Thymus (tissue), 11 donors: ENCODE measurements at regions not wholly inside any gene's neighbourhood (a gene's known extent, or its start where the extent isn't known, plus 50 kb on each side); places are given as distances from the start of the nearest gene placed in this dataset.
A peak's percentile ranks its signal among the peaks of the same experiment; 100 is the strongest.
"Not testable (repeated sequence)": the region's sequence is repeated elsewhere in the genome, so short reads cannot be mapped to it uniquely, and the experiment has no call there.

Source experiments
- DNase-seq, 9 donors: peaks; one replicate each; pipeline ENCODE4 v3.0.0-alpha.2; 2013; ENCODE audit warnings: low spot score in 9 of 9, low read depth in 6 of 9, missing footprints in 1 of 9
- H3K27ac ChIP-seq, 2 donors: one replicate each; pipeline ENCODE4 v1.5.1; 2013; ENCODE audit warnings: control low read depth in 1 of 2, low read depth in 1 of 2, low read length in 1 of 2, mild to moderate bottlenecking in 1 of 2, moderate library complexity in 1 of 2
- H3K27me3 ChIP-seq, 2 donors: one replicate each; pipeline ENCODE4 v1.5.1; 2013; ENCODE audit warnings: low read length in 1 of 2; ENCODE audit not compliant: control insufficient read depth in 2 of 2, insufficient read depth in 1 of 2
- H3K36me3 ChIP-seq, 2 donors: one replicate each; pipeline ENCODE4 v1.5.1; 2013; ENCODE audit warnings: low read length in 1 of 2, mild to moderate bottlenecking in 1 of 2, moderate library complexity in 1 of 2; ENCODE audit not compliant: control insufficient read depth in 2 of 2, insufficient read depth in 2 of 2
- H3K4me1 ChIP-seq, 2 donors: one replicate each; pipeline ENCODE4 v1.5.1; 2013; ENCODE audit warnings: low read length in 2 of 2; ENCODE audit not compliant: control insufficient read depth in 2 of 2, insufficient read depth in 2 of 2
- H3K4me3 ChIP-seq, 2 donors: one replicate each; pipeline ENCODE4 v1.5.1; 2013; ENCODE audit warnings: low read length in 2 of 2, control low read depth in 1 of 2, mild to moderate bottlenecking in 1 of 2
- H3K9me3 ChIP-seq, 2 donors: one replicate each; pipeline ENCODE4 v1.5.1; 2013; ENCODE audit warnings: low read length in 1 of 2, mild to moderate bottlenecking in 1 of 2; ENCODE audit not compliant: control insufficient read depth in 2 of 2, insufficient read depth in 1 of 2
- WGBS: extraction: QIAGEN DNeasy Blood & Tissue Kit; methylation state at CpG from one replicate; pipeline ENCODE4 v1.1.7; 2013; 5-methylcytosine and 5-hydroxymethylcytosine counted together
- donor health status: healthy.

DNA sequence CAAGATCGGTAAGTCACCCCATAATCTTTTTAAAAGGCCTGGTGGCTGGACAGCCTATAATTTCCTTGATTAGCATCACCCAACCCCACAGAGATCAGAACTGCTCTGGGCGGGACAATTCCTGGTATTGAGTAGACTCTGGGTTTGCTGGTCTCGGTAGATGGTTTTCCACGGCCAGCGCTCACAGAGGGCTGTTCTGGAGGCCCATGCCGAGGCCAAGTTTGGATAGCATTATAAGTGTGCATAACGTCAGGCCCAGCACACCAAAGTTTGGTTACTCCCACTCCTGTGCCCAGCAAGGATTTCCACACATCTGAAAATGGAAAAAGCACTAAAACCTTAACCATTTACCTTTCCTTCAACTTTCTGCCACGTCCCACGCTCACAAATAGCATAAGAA lies 104.7 kb upstream of the RREB1 start:
- WGBS = 99% methylated on average over 9 of the region's 9 CpGs
- no peak overlapping the region for H3K4me3 ChIP-seq
- DNase-seq = no peak
- no peaks in the 10 kb centered on the region for H3K36me3 ChIP-seq
- no peak overlapping the region for H3K27ac ChIP-seq
- no peaks in the 10 kb centered on the region for H3K9me3 ChIP-seq
- H3K4me1 ChIP-seq = no peaks in the 10 kb centered on the region
- H3K27me3 ChIP-seq = no peaks in the 10 kb centered on the region

- Histone ChIP-seq H3K36me3 (no peaks in the 10 kb centered on the region), H3K9me3 (no peaks in the 10 kb centered on the region), H3K27ac (no peak overlapping the region), H3K4me3 (no peak overlapping the region), H3K4me1 (no peaks in the 10 kb centered on the region), H3K27me3 (no peaks in the 10 kb centered on the region)
- WGBS = 98% methylated on average over 8 of the region's 8 CpGs
- no peak for DNase-seq
Measured at GRCh38 chr6:7004581-7005297, 103.0 kb upstream of the RREB1 start.

DNA sequence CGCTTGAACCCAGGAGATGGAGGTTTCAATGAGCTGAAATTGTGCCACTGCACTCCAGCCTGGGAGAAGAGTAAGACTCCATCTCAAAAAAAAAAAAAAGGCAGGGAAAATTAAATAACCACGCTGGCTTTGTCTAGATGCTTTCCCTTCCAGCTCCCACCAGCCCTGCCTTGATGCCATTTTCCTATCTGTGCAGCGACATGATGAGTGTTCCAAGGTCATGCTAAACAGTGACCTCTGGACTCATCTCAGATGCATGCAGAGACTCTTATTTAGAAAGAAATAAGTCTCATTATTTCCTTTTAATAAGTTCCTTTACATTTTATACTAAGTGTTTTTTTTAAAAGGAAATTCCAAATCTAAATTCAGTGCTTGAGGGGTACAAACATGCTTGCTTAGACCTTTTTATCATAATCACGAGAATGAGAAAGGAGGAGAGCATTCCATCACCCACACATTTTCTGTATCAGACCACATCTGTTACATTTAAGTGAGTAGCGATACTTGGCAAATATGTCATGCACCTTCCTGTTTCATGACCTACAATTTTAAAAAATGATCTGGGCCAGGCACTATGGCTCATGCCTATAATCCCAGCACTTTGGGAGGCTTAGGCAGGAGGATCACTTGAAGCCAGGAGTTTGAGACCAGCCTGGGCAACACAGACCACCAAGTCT lies 101.1 kb upstream of the RREB1 start:
- Histone ChIP-seq H3K4me3 (no peak overlapping the region), H3K36me3 (no peaks in the 10 kb centered on the region), H3K27me3 (no peaks in the 10 kb centered on the region), H3K27ac (no peak overlapping the region), H3K4me1 (no peaks in the 10 kb centered on the region), H3K9me3 (no peaks in the 10 kb centered on the region)
- DNase-seq = peak in 1 of 9 donors; percentile 13
- 90% methylated on average over 5 of the region's 5 CpGs for WGBS

DNA sequence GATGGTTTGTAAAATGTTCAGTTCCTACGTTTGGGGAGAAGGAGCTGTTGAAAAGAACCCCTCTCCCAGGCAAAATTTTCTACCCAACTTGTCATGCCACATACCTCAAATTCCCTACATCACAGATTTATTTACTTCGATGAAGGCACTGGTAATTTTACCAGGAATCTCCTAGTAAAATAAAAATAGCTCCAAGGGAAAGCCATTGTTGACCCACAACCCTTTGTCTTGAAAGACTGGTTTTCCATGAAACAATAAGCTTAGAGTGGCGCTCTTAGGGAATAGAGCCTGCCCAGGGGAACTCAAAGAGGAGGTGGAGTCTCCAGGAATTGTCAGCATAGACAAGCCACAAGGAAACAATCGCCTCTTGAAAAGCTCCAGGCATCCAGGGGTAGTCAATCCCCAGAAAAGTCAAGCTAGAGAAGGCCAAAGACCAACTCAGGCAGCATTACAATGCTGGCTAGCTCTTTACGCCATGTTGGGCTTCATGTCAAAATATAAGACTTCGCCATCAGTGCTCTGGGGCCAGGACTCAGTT lies 99.2 kb upstream of the RREB1 start:
- no peak for DNase-seq
- WGBS = 87% methylated on average over 6 of the region's 6 CpGs
- Histone ChIP-seq H3K4me1 (no peaks in the 10 kb centered on the region), H3K27me3 (no peaks in the 10 kb centered on the region), H3K9me3 (no peaks in the 10 kb centered on the region), H3K36me3 (no peaks in the 10 kb centered on the region), H3K27ac (no peak overlapping the region), H3K4me3 (no peak overlapping the region)

DNA sequence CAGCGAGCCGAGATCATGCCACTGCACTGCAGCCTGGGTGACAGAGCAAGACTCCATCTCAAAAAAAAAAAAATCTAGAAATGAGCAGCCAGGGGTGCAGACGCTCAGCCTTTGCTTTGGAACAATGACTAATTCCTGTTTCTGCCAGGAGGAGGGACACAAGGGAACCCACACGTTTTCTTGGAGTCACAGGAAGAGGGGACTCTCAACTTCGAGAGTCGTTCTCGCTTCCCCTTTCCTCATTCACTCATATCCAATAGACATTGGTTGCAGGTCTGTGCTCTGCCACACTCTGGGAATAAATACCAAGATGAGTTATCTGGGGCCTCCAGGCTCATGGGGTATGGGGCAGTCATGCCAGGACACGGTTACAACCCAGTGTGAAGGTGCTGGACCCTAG lies 91.5 kb upstream of the RREB1 start:
- Histone ChIP-seq H3K9me3 (no peaks in the 10 kb centered on the region), H3K4me1 (no peaks in the 10 kb centered on the region), H3K27ac (no peak overlapping the region), H3K4me3 (no peak overlapping the region), H3K36me3 (no peaks in the 10 kb centered on the region), H3K27me3 (no peaks in the 10 kb centered on the region)
- no peak for DNase-seq
- WGBS = 86% methylated on average over 8 of the region's 8 CpGs

GRCh38 chr6:7021301-7021700 lies 86.5 kb upstream of the RREB1 start:
- Histone ChIP-seq H3K27me3 (no peaks in the 10 kb centered on the region), H3K4me3 (no peak overlapping the region), H3K4me1 (no peaks in the 10 kb centered on the region), H3K27ac (no peak overlapping the region), H3K9me3 (no peaks in the 10 kb centered on the region), H3K36me3 (no peaks in the 10 kb centered on the region)
- 96% methylated on average over 2 of the region's 2 CpGs for WGBS
- DNase-seq = no peak

DNA sequence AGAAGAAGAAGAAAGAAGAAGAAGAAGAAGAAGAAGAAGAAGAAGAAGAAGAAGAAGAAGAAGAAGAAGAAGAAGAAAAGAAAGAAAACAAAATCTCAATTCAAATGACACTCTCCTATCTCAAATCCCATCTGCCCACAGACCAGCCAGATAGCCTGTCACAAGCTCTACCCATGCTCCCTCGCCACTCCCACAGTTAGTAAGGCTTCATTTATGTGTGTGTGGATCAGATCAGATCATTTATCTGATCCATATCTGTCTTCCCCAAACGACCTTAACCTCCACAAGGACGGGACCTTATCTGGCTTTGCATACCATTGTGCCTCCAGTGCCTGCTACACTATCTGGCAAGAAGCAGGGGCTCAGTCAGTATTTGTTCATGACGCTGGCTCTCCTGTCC lies 81.9 kb upstream of the RREB1 start:
- Histone ChIP-seq H3K27ac (no peak overlapping the region), H3K9me3 (peaks cover 0 to 6% of the 10 kb centered on the region in 2 donors), H3K36me3 (no peaks in the 10 kb centered on the region), H3K4me1 (no peaks in the 10 kb centered on the region), H3K27me3 (no peaks in the 10 kb centered on the region), H3K4me3 (no peak overlapping the region)
- DNase-seq = no peak
- WGBS = 88% methylated on average over 4 of the region's 4 CpGs

DNA sequence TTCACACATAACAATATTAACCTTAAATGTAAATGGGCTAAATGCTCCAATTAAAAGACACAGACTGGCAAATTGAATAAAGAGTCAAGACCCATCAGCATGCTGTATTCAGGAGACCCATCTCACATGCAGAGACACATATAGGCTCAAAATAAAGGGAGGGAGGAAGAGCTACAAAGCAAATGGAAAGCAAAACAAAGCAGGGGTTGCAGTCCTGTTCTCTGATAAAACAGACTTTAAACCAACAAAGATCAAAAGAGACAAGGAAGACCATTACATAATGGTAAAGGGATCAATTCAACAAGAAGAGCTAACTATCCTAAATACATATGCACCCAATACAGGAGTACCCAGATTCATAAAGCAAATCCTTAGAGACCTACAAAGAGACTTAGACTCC lies 78.8 kb upstream of the RREB1 start:
- H3K4me3 ChIP-seq, H3K36me3 ChIP-seq, H3K27ac ChIP-seq, H3K9me3 ChIP-seq, H3K27me3 ChIP-seq, H3K4me1 ChIP-seq, DNase-seq: not testable (repeated sequence)

DNA sequence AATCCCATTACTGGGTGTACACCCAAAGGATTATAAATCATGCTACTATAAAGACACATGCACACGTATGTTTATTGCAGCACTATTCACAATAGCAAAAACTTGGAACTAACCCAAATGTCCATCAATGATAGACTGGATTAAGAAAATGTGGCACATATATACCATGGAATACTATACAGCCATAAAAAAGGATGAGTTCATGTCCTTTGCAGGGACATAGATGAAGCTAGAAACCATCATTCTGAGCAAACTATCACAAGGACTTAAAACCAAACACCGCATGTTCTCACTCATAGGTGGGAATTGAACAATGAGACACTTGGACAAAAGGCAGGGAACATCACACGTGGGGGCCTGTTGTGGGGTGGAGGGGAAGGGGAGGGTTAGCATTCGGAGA lies 76.8 kb upstream of the RREB1 start:
- not testable (repeated sequence) for H3K4me1 ChIP-seq, H3K4me3 ChIP-seq, DNase-seq, H3K27me3 ChIP-seq, H3K36me3 ChIP-seq, H3K9me3 ChIP-seq, H3K27ac ChIP-seq
- WGBS = 72% methylated on average over 4 of the region's 4 CpGs
